Skeletal muscle satellite cell (primary cell): ENCODE measurements at regions not wholly inside any gene's neighbourhood (a gene's known extent, or its start where the extent isn't known, plus 50 kb on each side); places are given as distances from the start of the nearest gene placed in this dataset.

ENCODE experiments used
- H3K27me3 ChIP-seq: 2 replicates; pipeline ENCODE4 v1.7.0; 2013; ENCODE audit warnings: low read length; ENCODE audit not compliant: control insufficient read depth, insufficient read depth
- H3K36me3 ChIP-seq: 2 replicates; pipeline ENCODE4 v1.7.0; 2013; ENCODE audit warnings: mild to moderate bottlenecking, control low read depth, low read length; ENCODE audit not compliant: insufficient read depth
- H3K4me1 ChIP-seq: 2 replicates; pipeline ENCODE4 v1.7.0; 2013; ENCODE audit warnings: low read length; ENCODE audit not compliant: control insufficient read depth, insufficient read depth
- H3K4me2 ChIP-seq: 2 replicates; pipeline ENCODE4 v1.7.0; 2013; ENCODE audit warnings: mild to moderate bottlenecking, low read length
- H3K4me3 ChIP-seq: 2 replicates; pipeline ENCODE4 v1.7.0; 2013; ENCODE audit warnings: low read length
- H3K9ac ChIP-seq: 2 replicates; pipeline ENCODE4 v1.7.0; 2013; ENCODE audit warnings: mild to moderate bottlenecking, low read depth, low read length, moderate library complexity
- H3K9me3 ChIP-seq: replicated peaks from 2 replicates; pipeline ENCODE4 v1.7.0; 2013; ENCODE audit warnings: mild to moderate bottlenecking, control low read depth, low read length

- Histone ChIP-seq H3K4me2 (no peak overlapping the region), H3K4me3 (no peak overlapping the region), H3K27me3 (no peaks in the 10 kb centered on the region), H3K36me3 (no peaks in the 10 kb centered on the region), H3K4me1 (no peaks in the 10 kb centered on the region), H3K9ac (no peak overlapping the region), H3K9me3 (peaks cover 4% of the 10 kb centered on the region)
Measured at GRCh38 chr5:29867155-29867554, 1326.3 kb upstream of the CDH6 start.

- no peaks in the 10 kb centered on the region for H3K36me3 ChIP-seq
- H3K27me3 ChIP-seq, result no peaks in the 10 kb centered on the region
- no peak overlapping the region for H3K9ac ChIP-seq
- H3K4me2 ChIP-seq, result no peak overlapping the region
- H3K4me3 ChIP-seq, result no peak overlapping the region
- H3K4me1 ChIP-seq, result no peaks in the 10 kb centered on the region
- peaks cover 7% of the 10 kb centered on the region for H3K9me3 ChIP-seq
Measured at GRCh38 chr5:29853711-29854220, 1339.7 kb upstream of the CDH6 start.

DNA sequence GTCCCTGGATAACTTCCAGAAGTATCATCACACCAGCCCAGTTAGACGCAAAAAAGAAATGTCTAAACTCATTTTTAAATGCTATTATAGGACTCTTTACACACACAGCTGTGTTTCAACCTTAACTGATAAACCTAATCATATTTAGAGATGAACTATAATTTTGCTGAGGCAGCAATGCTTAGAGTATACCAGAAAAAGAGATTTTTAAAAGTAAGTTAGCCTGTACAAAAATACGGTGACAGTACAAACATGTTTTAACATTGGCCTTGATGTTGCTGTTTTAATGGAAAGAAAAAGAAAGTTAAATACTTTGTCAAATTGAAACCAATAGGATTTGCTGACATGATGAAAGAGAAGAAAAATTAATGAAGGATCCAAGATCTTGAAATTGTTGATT, 1341.2 kb upstream of the CDH6 start:
- no peak overlapping the region for H3K4me2 ChIP-seq
- no peaks in the 10 kb centered on the region for H3K27me3 ChIP-seq
- H3K4me3 ChIP-seq, result no peak overlapping the region
- H3K36me3 ChIP-seq, result no peaks in the 10 kb centered on the region
- peaks cover 7% of the 10 kb centered on the region for H3K9me3 ChIP-seq
- no peak overlapping the region for H3K9ac ChIP-seq
- H3K4me1 ChIP-seq, result no peaks in the 10 kb centered on the region

DNA sequence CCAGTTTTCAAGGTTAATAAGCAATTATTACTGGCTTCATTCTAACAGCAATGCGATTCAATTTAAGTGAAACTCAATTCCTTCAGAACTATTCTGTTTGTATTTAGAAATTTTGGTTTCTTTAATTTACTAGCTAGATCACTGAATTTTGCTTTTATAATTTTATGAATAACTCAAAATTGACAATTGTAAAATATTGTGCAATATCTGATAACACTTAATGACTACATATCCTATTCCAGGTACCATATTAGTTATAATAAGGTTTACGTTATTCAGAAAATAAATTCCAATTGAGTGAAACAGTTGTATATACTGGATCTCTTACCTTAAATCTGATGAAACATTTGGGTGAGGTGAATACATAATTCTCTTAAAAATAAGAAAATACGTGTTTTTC, 1348.3 kb upstream of the CDH6 start:
- H3K9ac ChIP-seq, result no peak overlapping the region
- H3K27me3 ChIP-seq, result no peaks in the 10 kb centered on the region
- H3K36me3 ChIP-seq, result no peaks in the 10 kb centered on the region
- peaks cover 7% of the 10 kb centered on the region for H3K9me3 ChIP-seq
- H3K4me2 ChIP-seq, result no peak overlapping the region
- no peak overlapping the region for H3K4me3 ChIP-seq
- H3K4me1 ChIP-seq, result no peaks in the 10 kb centered on the region

DNA sequence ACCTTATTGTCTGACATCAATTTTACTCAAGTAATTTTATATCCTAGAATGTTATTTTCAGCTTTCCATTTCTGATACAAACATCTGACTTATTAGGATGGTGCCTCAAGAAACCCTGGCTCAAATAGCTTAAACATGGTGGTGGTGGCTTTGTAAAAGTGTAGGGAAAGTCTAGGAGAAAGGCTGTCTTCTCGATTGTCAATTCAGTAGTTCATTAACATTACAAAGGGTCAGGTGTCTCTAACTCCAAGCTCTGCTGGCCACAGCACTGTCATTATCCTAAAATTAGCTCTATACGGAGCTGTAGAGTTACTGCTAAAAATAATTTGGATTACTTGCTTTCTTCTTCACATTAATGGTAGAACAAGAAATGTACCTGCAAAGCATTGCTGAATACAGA, 1360.1 kb upstream of the CDH6 start:
- no peaks in the 10 kb centered on the region for H3K9me3 ChIP-seq
- H3K27me3 ChIP-seq, result no peaks in the 10 kb centered on the region
- H3K4me3 ChIP-seq, result no peak overlapping the region
- H3K4me2 ChIP-seq, result no peak overlapping the region
- no peak overlapping the region for H3K9ac ChIP-seq
- no peaks in the 10 kb centered on the region for H3K4me1 ChIP-seq
- no peaks in the 10 kb centered on the region for H3K36me3 ChIP-seq

DNA sequence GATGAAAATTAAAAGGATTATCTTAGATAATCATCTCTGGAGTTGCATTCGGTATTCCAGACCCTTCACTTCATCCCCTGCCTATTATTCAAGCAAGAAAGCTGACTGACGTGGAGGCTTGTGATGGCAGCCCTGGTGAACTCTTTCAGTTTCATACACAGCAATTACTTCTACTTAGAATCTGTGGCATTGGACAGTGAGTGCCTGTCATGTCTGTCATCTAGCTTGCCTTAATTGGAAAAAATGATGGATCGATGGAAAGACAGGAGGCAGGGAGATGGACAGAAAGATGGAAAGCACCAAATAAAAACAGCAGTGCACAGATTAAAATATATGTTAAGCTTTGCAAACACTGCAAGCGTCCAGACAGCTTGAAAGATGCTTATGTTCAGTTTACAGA, 1371.0 kb upstream of the CDH6 start:
- Histone ChIP-seq H3K9ac (no peak overlapping the region), H3K9me3 (no peaks in the 10 kb centered on the region), H3K4me3 (no peak overlapping the region), H3K36me3 (no peaks in the 10 kb centered on the region), H3K27me3 (no peaks in the 10 kb centered on the region), H3K4me1 (no peaks in the 10 kb centered on the region), H3K4me2 (no peak overlapping the region)

- Histone ChIP-seq H3K9me3 (peaks cover 5% of the 10 kb centered on the region), H3K4me1 (no peaks in the 10 kb centered on the region), H3K4me3 (no peak overlapping the region), H3K9ac (no peak overlapping the region), H3K27me3 (no peaks in the 10 kb centered on the region), H3K4me2 (no peak overlapping the region), H3K36me3 (no peaks in the 10 kb centered on the region)
Measured at GRCh38 chr5:29811914-29812679, 1381.4 kb upstream of the CDH6 start.

DNA sequence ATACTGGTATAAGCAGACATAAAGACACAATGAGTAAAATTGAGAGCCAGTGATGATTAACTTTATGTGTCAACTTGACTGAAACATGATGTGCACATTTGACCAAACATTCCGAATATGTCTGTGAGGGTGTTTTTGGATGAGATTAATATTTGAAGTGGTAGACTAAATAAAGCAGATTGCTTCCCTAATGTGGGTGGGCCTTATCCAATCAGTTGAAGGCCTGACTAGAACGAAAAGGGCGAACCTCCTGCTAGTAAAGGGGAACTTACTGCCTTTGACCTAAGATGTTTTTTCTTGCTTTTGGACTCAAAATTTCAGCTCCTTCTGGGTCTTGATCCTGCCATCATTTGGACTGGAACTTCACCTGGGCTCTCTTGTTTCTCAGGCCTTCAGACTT, 1387.7 kb upstream of the CDH6 start:
- H3K9me3 ChIP-seq, result no peaks in the 10 kb centered on the region
- H3K36me3 ChIP-seq, result no peaks in the 10 kb centered on the region
- no peak overlapping the region for H3K9ac ChIP-seq
- no peak overlapping the region for H3K4me3 ChIP-seq
- no peaks in the 10 kb centered on the region for H3K27me3 ChIP-seq
- H3K4me2 ChIP-seq, result no peak overlapping the region
- H3K4me1 ChIP-seq, result no peaks in the 10 kb centered on the region

DNA sequence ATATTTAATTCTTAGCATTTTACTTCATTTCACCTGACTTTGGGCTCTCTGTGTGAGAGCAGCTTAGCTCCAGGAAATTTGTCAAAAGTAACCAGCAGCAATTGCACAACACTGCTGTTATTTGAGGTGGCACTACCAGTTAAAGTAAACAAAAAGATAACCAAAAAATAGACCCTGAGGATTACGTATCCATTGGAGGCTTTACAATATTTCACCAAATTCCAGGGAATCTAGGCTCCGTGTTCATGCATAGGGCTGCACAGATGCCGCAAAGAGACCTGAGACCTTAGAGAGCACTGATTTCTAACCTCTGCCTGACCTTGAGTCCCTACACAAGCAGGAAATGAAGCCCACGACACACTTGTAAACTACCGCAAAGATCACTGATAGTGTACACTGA, 1392.7 kb upstream of the CDH6 start:
- H3K4me2 ChIP-seq, result no peak overlapping the region
- no peaks in the 10 kb centered on the region for H3K36me3 ChIP-seq
- H3K4me1 ChIP-seq, result no peaks in the 10 kb centered on the region
- H3K9me3 ChIP-seq, result no peaks in the 10 kb centered on the region
- H3K27me3 ChIP-seq, result no peaks in the 10 kb centered on the region
- no peak overlapping the region for H3K4me3 ChIP-seq
- no peak overlapping the region for H3K9ac ChIP-seq

- H3K4me3 ChIP-seq, result no peak overlapping the region
- no peaks in the 10 kb centered on the region for H3K4me1 ChIP-seq
- no peaks in the 10 kb centered on the region for H3K36me3 ChIP-seq
Measured at GRCh38 chr5:29796013-29796412, 1397.5 kb upstream of the CDH6 start.

DNA sequence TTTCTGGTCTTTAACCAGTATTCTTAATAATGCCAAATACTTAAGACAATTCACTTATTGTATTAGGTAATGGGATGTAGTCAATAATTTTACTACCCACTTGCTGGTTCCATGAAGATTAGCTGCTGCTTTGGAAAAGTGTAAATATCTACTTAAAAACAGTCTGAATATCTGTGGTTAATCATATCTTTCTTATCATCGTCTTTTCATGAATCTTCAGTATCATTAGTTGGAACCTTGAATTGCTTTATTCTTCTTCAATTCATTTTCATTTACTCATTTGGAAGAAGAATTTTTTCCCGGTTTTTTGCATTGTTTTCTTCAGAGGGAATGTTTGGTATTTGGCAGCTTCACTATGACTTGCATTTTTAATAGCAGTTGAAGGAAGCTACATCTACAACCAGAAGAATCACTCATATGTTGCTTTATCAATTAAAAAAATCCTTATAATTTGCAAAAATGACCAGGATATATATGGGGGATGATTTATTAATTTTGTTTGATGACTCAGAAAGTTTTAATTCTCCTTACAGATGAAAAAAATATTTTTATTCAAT, 1398.3 kb upstream of the CDH6 start:
- H3K4me1 ChIP-seq, result no peaks in the 10 kb centered on the region
- H3K9me3 ChIP-seq, result peaks cover 6% of the 10 kb centered on the region
- no peak overlapping the region for H3K4me3 ChIP-seq
- H3K9ac ChIP-seq, result no peak overlapping the region
- no peak overlapping the region for H3K4me2 ChIP-seq
- no peaks in the 10 kb centered on the region for H3K36me3 ChIP-seq
- H3K27me3 ChIP-seq, result no peaks in the 10 kb centered on the region

More at GRCh38 chr5:29796013-29796412, 1397.5 kb upstream of the CDH6 start:
- Histone ChIP-seq H3K27me3 (no peaks in the 10 kb centered on the region), H3K4me2 (no peak overlapping the region), H3K9ac (no peak overlapping the region), H3K9me3 (peaks cover 6% of the 10 kb centered on the region)
